Sigmoid colon (tissue), 6 donors: ENCODE measurements at regions not wholly inside any gene's neighbourhood (a gene's known extent, or its start where the extent isn't known, plus 50 kb on each side); places are given as distances from the start of the nearest gene placed in this dataset.

Source experiments
- DNase-seq: peaks from one replicate; pipeline ENCODE4 v3.0.0-alpha.2; 2019
- H3K27ac ChIP-seq, 4 donors: fragments of 200-600 bp; sonication (generic); one replicate each; pipeline ENCODE4 v1.5.1; 2016 to 2019; ENCODE audit warnings: mild to moderate bottlenecking in 1 of 4
- H3K27me3 ChIP-seq, 3 donors: fragments of 200-600 bp; sonication (generic); one replicate each; pipeline ENCODE4 v1.5.1; 2019; ENCODE audit warnings: mild to moderate bottlenecking in 1 of 3
- H3K36me3 ChIP-seq, 4 donors: fragments of 200-600 bp; sonication (generic); one replicate each; pipeline ENCODE4 v1.5.1; 2016 to 2019
- H3K4me1 ChIP-seq, 4 donors: fragments of 200-600 bp; sonication (generic); one replicate each; pipeline ENCODE4 v1.5.1; 2017 to 2019
- H3K4me3 ChIP-seq, 4 donors: fragments of 200-600 bp; sonication (generic); one replicate each; pipeline ENCODE4 v1.5.1; 2017 to 2019; ENCODE audit warnings: mild to moderate bottlenecking in 2 of 4, moderate library complexity in 1 of 4
- H3K9me3 ChIP-seq, 4 donors: fragments of 200-600 bp in 3 of 4; sonication (generic) in 3 of 4; one replicate each; pipeline versions ENCODE4 v1.5.1 to v1.6.1; 2013 to 2019
- EP300 ChIP-seq, 4 donors: sonication (generic); formaldehyde crosslinking; IDR thresholded peaks; one replicate each; pipeline ENCODE4 v1.6.1; 2017; ENCODE audit warnings: antibody characterized with exemption in 4 of 4
- POLR2A ChIP-seq, 2 donors: fragments of 450-650 bp; IDR thresholded peaks; one replicate each; pipeline ENCODE4 v1.6.1; 2016; ENCODE audit warnings: antibody characterized with exemption in 2 of 2, mild to moderate bottlenecking in 2 of 2, moderate library complexity in 2 of 2
- POLR2AphosphoS5 ChIP-seq, 4 donors: sonication (generic); formaldehyde crosslinking; IDR thresholded peaks; one replicate each; pipeline ENCODE4 v1.6.1; 2017; ENCODE audit warnings: antibody characterized with exemption in 4 of 4
- WGBS, 2 donors: extraction: QIAGEN DNeasy Blood & Tissue Kit; methylation state at CpG; one replicate each; pipeline ENCODE4 v1.1.7; 2013; 5-methylcytosine and 5-hydroxymethylcytosine counted together
- intact Hi-C: fragments of 100-400 bp; cut with DNase I; formaldehyde crosslinking; loops from one replicate; pipeline ENCODE4 v1.15.1; 2023
- TF ChIP-seq, protein P1 (sequence below), 4 experiments: fragments of 450-650 bp in 3 of 4; fragments of 200-600 bp in 1 of 4; IDR thresholded peaks; one replicate each; pipeline ENCODE4 v1.5.1; 2016 to 2019; ENCODE audit warnings: antibody characterized with exemption in 4 of 4, mild to moderate bottlenecking in 3 of 4, moderate library complexity in 2 of 4
- donor health status: healthy with polysubstance abuse.
- donor health status: healthy.

DNA sequence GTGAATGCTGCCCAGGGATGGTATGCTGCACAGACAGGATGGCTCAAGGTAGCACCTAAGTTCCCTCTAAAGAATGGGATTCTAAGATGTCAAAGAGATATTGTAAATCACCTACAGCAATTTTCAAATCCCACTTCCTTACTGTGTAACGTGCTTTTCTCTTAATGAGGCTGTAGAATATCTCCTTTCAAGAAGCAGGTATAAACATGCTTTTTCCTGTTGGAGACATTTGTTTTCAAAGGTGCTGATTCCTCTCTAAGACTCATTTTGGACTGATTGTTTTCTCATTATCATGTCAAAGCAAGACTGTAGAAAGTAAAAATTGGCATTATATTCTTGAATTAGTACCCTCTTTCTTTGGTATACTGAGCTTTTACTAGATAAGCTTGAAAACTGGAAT lies 412.6 kb upstream of the PAPPA start:
- Histone ChIP-seq H3K36me3 (no peaks in the 10 kb centered on the region), H3K4me1 (no peaks in the 10 kb centered on the region), H3K4me3 (no peak overlapping the region), H3K27me3 (no peaks in the 10 kb centered on the region), H3K27ac (no peak overlapping the region), H3K9me3 (no peaks in the 10 kb centered on the region)
- intact Hi-C loops: no loop called here
- 32 to 45% methylated on average over 1 of the region's 1 CpG for WGBS, 2 donors
- DNase-seq: no peak
- TF ChIP-seq POLR2A (IDR thresholded peaks at IDR 0.05) (no peak), EP300 (IDR thresholded peaks at IDR 0.05) (no peak), POLR2AphosphoS5 (IDR thresholded peaks at IDR 0.05) (no peak)
- TF ChIP-seq, protein P1, sequence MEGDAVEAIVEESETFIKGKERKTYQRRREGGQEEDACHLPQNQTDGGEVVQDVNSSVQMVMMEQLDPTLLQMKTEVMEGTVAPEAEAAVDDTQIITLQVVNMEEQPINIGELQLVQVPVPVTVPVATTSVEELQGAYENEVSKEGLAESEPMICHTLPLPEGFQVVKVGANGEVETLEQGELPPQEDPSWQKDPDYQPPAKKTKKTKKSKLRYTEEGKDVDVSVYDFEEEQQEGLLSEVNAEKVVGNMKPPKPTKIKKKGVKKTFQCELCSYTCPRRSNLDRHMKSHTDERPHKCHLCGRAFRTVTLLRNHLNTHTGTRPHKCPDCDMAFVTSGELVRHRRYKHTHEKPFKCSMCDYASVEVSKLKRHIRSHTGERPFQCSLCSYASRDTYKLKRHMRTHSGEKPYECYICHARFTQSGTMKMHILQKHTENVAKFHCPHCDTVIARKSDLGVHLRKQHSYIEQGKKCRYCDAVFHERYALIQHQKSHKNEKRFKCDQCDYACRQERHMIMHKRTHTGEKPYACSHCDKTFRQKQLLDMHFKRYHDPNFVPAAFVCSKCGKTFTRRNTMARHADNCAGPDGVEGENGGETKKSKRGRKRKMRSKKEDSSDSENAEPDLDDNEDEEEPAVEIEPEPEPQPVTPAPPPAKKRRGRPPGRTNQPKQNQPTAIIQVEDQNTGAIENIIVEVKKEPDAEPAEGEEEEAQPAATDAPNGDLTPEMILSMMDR (IDR thresholded peaks at IDR 0.05): no peak

DNA sequence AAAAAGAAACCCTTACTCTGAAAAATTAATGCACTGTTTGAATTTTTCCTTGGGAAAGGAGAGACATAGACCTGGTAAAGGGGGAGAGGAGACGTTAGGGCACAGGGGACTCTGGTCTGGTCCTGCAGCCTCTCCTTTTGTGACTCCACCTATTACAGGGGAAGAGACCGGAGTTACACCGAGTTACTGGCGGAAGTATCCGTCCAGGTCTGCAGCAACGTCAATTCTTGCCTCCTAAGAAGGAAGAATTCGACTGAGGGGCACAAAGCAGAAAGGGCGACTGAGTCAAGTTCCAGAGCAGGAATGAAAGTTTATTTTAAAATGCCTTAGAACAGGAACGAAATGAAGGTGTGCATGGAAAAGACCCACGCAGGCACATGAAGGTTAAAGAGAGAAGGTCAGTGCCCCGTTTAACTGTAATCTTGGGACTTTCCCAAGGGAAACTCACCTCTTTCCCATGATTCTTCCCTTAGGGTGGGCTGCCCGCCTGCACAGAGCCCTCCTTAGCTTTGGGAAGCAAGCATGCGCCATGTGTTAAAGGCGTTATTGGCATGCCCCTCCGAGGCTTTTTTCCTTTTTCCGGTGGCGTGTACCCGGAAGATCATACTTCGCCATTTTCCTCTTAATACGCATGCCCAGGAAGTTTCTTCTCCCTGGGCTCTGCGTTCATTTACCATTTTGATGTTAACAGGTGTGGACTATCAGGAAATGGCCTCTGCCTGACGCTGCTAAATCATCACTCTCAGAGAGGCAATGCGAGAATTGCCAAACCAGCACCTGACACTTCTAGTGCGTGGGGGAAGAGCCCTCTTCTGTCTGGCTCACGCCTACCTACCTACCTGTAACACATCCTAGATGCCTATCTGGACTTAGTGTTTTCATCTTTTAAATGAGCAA lies 409.6 kb upstream of the PAPPA start:
- H3K27me3 ChIP-seq: no peaks in the 10 kb centered on the region
- intact Hi-C loops: no loop called here
- 85% methylated on average over 25 of the region's 25 CpGs for WGBS, 2 donors
- no peaks in the 10 kb centered on the region for H3K4me1 ChIP-seq
- no peak overlapping the region for H3K27ac ChIP-seq
- no peaks in the 10 kb centered on the region for H3K9me3 ChIP-seq
- H3K36me3 ChIP-seq: no peaks in the 10 kb centered on the region
- no peak for TF ChIP-seq POLR2A (IDR thresholded peaks at IDR 0.05)
- TF ChIP-seq, protein P1 (IDR thresholded peaks at IDR 0.05): no peak
- no peak for TF ChIP-seq EP300 (IDR thresholded peaks at IDR 0.05)
- no peak for DNase-seq
- H3K4me3 ChIP-seq: no peak overlapping the region

DNA sequence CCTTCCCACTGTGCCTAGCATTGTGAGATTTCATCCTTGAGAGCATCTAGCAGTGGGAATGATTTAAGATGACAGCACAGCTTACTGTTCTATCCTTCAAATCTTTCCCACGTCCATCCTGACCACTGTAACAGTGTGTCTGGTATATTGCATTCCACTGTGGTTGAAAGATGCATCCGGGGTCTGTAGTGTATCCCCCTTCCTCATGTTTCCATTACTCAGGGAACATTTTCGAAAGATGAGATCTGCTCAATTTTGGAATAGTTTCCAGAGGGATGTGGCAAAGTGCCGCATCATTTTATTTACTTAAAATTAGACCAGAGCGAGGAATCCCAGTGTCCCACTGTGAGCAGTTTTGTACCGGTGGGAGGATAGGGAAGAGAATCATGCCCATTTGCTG lies 407.1 kb upstream of the PAPPA start:
- no peak for DNase-seq
- Histone ChIP-seq H3K27ac (no peak overlapping the region), H3K4me1 (no peaks in the 10 kb centered on the region), H3K27me3 (no peaks in the 10 kb centered on the region), H3K4me3 (no peak overlapping the region), H3K36me3 (no peaks in the 10 kb centered on the region), H3K9me3 (no peaks in the 10 kb centered on the region)
- intact Hi-C loops: no loop called here
- no peak for TF ChIP-seq EP300 (IDR thresholded peaks at IDR 0.05)
- TF ChIP-seq, protein P1 (IDR thresholded peaks at IDR 0.05): no peak
- no peak for TF ChIP-seq POLR2A (IDR thresholded peaks at IDR 0.05)
- TF ChIP-seq POLR2AphosphoS5 (IDR thresholded peaks at IDR 0.05): no peak
- WGBS, 2 donors: 71 to 78% methylated on average over 6 of the region's 6 CpGs

DNA sequence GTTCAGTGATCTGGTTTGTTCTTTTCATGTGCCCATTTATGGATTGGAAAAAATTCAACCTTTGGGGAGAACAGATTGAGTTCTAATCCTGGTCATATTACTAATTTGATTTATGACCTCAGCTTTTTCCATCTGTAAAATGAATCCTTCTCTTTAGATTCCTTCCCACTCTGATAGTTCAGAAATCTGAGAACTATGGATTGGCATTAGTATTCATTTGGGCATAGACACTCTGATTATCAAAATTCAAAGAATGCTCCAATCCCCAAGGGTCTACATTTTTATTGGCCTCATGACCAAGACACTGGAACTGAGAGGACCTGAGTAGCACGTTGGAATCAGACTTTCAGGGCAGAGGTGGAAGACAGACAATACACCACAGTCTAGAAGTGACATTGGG lies 405.9 kb upstream of the PAPPA start:
- no peak for DNase-seq
- H3K9me3 ChIP-seq: no peaks in the 10 kb centered on the region
- H3K4me3 ChIP-seq: no peak overlapping the region
- no peaks in the 10 kb centered on the region for H3K27me3 ChIP-seq
- TF ChIP-seq POLR2A (IDR thresholded peaks at IDR 0.05) (no peak), EP300 (IDR thresholded peaks at IDR 0.05) (no peak), POLR2AphosphoS5 (IDR thresholded peaks at IDR 0.05) (no peak)
- TF ChIP-seq, protein P1 (IDR thresholded peaks at IDR 0.05): no peak
- WGBS, 2 donors: 45 to 58% methylated on average over 1 of the region's 1 CpG
- intact Hi-C loops: no loop called here
- no peaks in the 10 kb centered on the region for H3K36me3 ChIP-seq
- no peak overlapping the region for H3K27ac ChIP-seq
- no peaks in the 10 kb centered on the region for H3K4me1 ChIP-seq

DNA sequence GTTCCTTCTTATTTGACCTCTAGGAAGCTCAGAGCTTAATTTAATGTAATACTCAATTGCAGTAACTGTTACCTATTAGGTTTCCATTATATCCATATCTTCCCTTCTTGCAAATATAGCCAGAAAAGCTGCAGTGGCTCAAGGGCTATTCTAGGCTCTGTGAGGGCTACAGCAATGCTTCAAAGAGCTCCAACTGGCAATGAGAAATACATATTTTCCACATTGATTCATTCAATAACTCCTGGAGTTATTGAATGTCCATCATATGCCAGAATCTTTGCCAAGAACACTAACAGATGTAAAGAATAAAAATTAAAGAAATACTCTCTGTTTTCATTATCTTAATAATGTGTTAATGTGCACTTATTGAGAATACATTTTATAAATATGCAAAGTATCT lies 396.9 kb upstream of the PAPPA start:
- DNase-seq: no peak
- intact Hi-C loops: no loop called here
- TF ChIP-seq EP300 (IDR thresholded peaks at IDR 0.05) (no peak), POLR2AphosphoS5 (IDR thresholded peaks at IDR 0.05) (no peak), POLR2A (IDR thresholded peaks at IDR 0.05) (no peak)
- TF ChIP-seq, protein P1 (IDR thresholded peaks at IDR 0.05): no peak
- Histone ChIP-seq H3K27ac (no peak overlapping the region), H3K27me3 (no peaks in the 10 kb centered on the region), H3K4me1 (no peaks in the 10 kb centered on the region), H3K4me3 (no peak overlapping the region), H3K9me3 (no peaks in the 10 kb centered on the region), H3K36me3 (no peaks in the 10 kb centered on the region)
